Erythroblast (primary cell): ENCODE measurements at regions not wholly inside any gene's neighbourhood (a gene's known extent, or its start where the extent isn't known, plus 50 kb on each side); places are given as distances from the start of the nearest gene placed in this dataset.

Experiments
- GATA1 ChIP-seq: IDR thresholded peaks from 2 replicates; pipeline ENCODE4 v1.6.1; 2011; ENCODE audit warnings: low read depth, mild to moderate bottlenecking, control low read depth, low read length, moderate library complexity
- POLR2A ChIP-seq: IDR thresholded peaks from 2 replicates; pipeline ENCODE4 v1.6.1; 2011; ENCODE audit warnings: mild to moderate bottlenecking, low read length

GRCh38 chr12:92462049-92462448 lies 240.7 kb upstream of the PLEKHG7 start:
- no peak for TF ChIP-seq POLR2A
- no peak for TF ChIP-seq GATA1
